WERI-Rb-1 (cell line): ENCODE measurements at regions not wholly inside any gene's neighbourhood (a gene's known extent, or its start where the extent isn't known, plus 50 kb on each side); places are given as distances from the start of the nearest gene placed in this dataset.

Experiments used
- DNase-seq: peaks from one replicate; pipeline ENCODE4 v3.0.0-alpha.2; 2020
- H3K27ac ChIP-seq: fragments of 250-450 bp; sonication (Bioruptor Pico); 2 replicates; pipeline ENCODE4 v1.5.1; 2020; ENCODE audit warnings: mild to moderate bottlenecking, moderate library complexity
- H3K27me3 ChIP-seq: fragments of 250-450 bp; sonication (Bioruptor Pico); 2 replicates; pipeline ENCODE4 v1.5.1; 2021; ENCODE audit warnings: mild to moderate bottlenecking, low read depth, moderate library complexity; ENCODE audit not compliant: insufficient read depth, severe bottlenecking
- H3K36me3 ChIP-seq: fragments of 250-450 bp; sonication (Bioruptor Pico); 2 replicates; pipeline ENCODE4 v1.5.1; 2020; ENCODE audit warnings: mild to moderate bottlenecking, moderate library complexity
- H3K4me3 ChIP-seq: 2 replicates; pipeline ENCODE4 v1.5.1; 2011; ENCODE audit warnings: low read depth, mild to moderate bottlenecking, control low read depth, low read length
- H3K9me3 ChIP-seq: fragments of 250-450 bp; sonication (Bioruptor Pico); 2 replicates; pipeline ENCODE4 v1.5.1; 2021; ENCODE audit warnings: mild to moderate bottlenecking, moderate library complexity; ENCODE audit not compliant: severe bottlenecking
- TF ChIP-seq, protein P1 (sequence below): IDR thresholded peaks from 2 replicates; pipeline ENCODE4 v1.5.1; 2011; ENCODE audit warnings: low read depth, mild to moderate bottlenecking, control low read depth, inconsistent platforms, low read length

DNA sequence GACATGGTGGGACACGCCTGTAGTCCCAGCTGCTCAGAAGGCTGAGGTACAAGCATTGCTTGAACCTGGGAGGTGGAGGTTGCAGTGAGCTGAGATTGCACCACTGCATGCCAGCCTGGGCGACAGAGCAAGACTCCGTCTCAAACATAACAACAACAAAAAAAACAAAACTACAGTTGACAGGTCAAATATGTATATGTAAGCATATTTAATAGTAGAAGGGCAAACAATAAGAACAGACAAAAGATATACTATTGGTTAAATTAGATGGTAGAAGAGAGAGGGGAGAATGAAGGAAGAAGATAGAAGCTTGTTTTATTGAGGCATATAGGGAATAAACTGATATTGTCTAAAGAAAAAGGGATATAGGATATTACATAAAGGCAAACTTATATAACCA, 247.1 kb downstream of the KLF13 start:
- Histone ChIP-seq H3K36me3 (no peaks in the 10 kb centered on the region), H3K27ac (no peak overlapping the region), H3K9me3 (no peaks in the 10 kb centered on the region), H3K27me3 (no peaks in the 10 kb centered on the region), H3K4me3 (no peak overlapping the region)
- no peak for DNase-seq
- TF ChIP-seq, protein P1, sequence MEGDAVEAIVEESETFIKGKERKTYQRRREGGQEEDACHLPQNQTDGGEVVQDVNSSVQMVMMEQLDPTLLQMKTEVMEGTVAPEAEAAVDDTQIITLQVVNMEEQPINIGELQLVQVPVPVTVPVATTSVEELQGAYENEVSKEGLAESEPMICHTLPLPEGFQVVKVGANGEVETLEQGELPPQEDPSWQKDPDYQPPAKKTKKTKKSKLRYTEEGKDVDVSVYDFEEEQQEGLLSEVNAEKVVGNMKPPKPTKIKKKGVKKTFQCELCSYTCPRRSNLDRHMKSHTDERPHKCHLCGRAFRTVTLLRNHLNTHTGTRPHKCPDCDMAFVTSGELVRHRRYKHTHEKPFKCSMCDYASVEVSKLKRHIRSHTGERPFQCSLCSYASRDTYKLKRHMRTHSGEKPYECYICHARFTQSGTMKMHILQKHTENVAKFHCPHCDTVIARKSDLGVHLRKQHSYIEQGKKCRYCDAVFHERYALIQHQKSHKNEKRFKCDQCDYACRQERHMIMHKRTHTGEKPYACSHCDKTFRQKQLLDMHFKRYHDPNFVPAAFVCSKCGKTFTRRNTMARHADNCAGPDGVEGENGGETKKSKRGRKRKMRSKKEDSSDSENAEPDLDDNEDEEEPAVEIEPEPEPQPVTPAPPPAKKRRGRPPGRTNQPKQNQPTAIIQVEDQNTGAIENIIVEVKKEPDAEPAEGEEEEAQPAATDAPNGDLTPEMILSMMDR: no peak

DNA sequence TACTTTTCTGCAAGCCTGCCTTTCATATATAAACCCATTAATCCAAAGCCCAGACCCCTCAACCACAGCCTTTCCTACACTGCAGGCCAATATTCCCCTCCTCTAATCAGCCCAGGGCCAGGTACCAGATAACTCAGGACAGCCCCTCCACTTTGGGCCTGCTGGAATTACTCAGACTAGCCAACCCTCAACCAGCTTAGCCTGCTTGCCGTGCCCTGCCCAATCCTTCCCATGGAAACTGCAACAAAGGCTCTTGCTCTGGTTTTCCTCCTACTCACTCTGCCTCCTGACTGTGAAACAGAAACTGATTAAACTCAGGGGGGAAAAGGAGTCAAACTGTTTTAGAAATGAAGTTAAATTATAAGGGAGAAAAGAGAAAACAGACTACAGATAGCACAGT, 248.1 kb downstream of the KLF13 start:
- TF ChIP-seq, protein P1: no peak
- no peaks in the 10 kb centered on the region for H3K27me3 ChIP-seq
- H3K9me3 ChIP-seq: no peaks in the 10 kb centered on the region
- H3K27ac ChIP-seq: no peak overlapping the region
- DNase-seq: no peak
- H3K4me3 ChIP-seq: no peak overlapping the region
- no peaks in the 10 kb centered on the region for H3K36me3 ChIP-seq

DNA sequence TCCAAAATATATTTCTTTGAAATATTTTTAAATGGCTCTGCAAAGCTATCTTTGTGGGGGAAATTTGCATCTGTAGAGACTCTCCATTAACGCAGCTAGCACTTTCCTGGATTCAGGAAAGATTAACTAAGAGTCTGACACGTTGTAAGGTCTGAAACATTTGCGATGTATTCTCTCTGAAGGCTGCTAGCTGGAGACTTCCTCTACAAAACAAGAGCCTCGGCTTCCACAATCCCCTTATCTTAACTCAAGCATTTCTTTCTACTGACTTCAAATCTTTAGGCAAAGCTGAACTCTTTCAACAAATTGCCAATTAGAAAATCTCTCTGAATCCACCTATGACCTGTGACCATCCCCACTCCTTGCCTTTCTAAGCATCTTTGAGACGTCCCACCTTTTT, 250.5 kb downstream of the KLF13 start:
- Histone ChIP-seq H3K9me3 (peaks cover 2% of the 10 kb centered on the region), H3K36me3 (no peaks in the 10 kb centered on the region), H3K27me3 (no peaks in the 10 kb centered on the region), H3K27ac (no peak overlapping the region), H3K4me3 (no peak overlapping the region)
- TF ChIP-seq, protein P1: no peak
- DNase-seq: no peak

DNA sequence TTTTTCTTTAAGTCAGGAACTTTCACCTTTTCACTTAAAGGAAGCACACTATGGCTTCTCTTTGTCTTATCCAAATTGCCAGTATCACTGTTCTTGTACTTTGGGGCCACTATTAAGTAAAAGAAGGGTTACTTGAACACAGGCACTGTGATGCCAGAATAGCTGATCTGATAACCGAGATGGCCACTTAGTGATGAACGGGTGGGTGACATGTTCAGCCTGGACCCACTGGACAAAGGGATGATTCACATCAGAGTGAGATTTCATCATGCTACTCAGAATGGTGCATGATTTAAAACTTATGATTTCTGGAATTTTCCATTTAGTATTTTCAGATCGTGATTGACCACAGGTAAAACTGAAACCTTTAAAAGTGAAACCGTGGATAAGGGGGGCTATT, 252.6 kb downstream of the KLF13 start:
- TF ChIP-seq, protein P1: no peak
- Histone ChIP-seq H3K36me3 (no peaks in the 10 kb centered on the region), H3K9me3 (peaks cover 2% of the 10 kb centered on the region), H3K27me3 (no peaks in the 10 kb centered on the region), H3K27ac (no peak overlapping the region), H3K4me3 (no peak overlapping the region)
- no peak for DNase-seq

DNA sequence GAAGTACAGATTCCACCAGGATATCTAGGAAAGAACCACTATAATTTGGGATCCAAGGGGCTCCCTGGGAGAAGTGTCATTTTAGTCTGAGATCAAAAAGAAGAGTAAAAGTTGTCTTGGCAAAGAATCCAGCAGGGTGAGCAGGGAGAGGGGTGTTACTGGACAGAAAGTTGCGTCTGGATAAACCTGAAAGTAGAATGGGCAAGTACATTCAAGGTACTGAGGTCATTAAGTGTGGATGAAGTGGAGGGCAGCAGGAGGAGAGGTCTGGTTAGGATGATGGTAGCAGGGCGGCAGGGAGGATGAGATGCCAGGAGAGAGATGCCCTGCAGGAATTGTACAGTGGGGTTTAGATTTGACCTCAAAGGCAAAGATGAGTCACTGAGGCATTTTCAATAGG, 253.3 kb downstream of the KLF13 start:
- H3K36me3 ChIP-seq: no peaks in the 10 kb centered on the region
- TF ChIP-seq, protein P1: no peak
- H3K4me3 ChIP-seq: no peak overlapping the region
- no peak overlapping the region for H3K27ac ChIP-seq
- H3K9me3 ChIP-seq: peaks cover 2% of the 10 kb centered on the region
- DNase-seq: no peak
- H3K27me3 ChIP-seq: no peaks in the 10 kb centered on the region

DNA sequence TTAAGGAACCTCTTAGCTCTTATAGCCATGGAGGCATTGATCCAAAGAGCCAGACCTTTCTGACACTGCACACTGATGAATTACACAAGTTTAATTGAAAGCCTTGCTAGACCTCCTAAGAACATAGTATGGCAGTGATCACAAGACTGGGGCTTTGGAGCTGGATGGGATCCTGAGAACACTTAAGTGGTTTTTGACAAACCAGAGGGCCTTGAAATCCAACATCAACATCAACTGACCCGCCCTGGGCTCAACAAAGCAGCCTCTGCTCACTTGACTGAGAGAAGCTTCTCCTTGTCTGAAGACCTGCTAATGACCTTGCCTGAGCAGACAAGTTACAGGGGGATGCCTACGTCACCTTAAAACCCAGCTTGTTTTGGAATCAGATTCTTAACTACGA, 257.6 kb downstream of the KLF13 start:
- no peak for DNase-seq
- H3K4me3 ChIP-seq: no peak overlapping the region
- TF ChIP-seq, protein P1: no peak
- no peaks in the 10 kb centered on the region for H3K36me3 ChIP-seq
- H3K9me3 ChIP-seq: peaks cover 2% of the 10 kb centered on the region
- H3K27me3 ChIP-seq: no peaks in the 10 kb centered on the region
- no peak overlapping the region for H3K27ac ChIP-seq
